Spleen (tissue), 11 donors: ENCODE measurements at regions not wholly inside any gene's neighbourhood (a gene's known extent, or its start where the extent isn't known, plus 50 kb on each side); places are given as distances from the start of the nearest gene placed in this dataset.

Source experiments
- DNase-seq: peaks from one replicate; pipeline ENCODE4 v3.0.0-alpha.2; 2020
- H3K27ac ChIP-seq, 8 donors: fragments of 200-600 bp; sonication (generic) in 7 of 8; 1 replicate in 4 of 8; 2 replicates in 4 of 8; pipeline versions ENCODE4 v1.5.0 to v1.8.0; 2016 to 2021; ENCODE audit warnings: inconsistent platforms in 4 of 8, mild to moderate bottlenecking in 4 of 8, moderate library complexity in 1 of 8
- H3K27me3 ChIP-seq, 7 donors: fragments of 200-600 bp; sonication (generic) in 6 of 7; replicated peaks in 1 of 7; 1 replicate in 4 of 7; 2 replicates in 3 of 7; pipeline versions ENCODE4 v1.5.0 to v1.8.0; 2016 to 2021; ENCODE audit warnings: inconsistent platforms in 3 of 7, mild to moderate bottlenecking in 1 of 7
- H3K36me3 ChIP-seq, 6 donors: fragments of 200-600 bp; sonication (generic) in 5 of 6; 1 replicate in 4 of 6; 2 replicates in 2 of 6; pipeline versions ENCODE4 v1.5.0 to v1.8.0; 2016 to 2021; ENCODE audit warnings: inconsistent platforms in 2 of 6
- H3K4me1 ChIP-seq, 6 donors: fragments of 200-600 bp; sonication (generic) in 5 of 6; 1 replicate in 3 of 6; 2 replicates in 3 of 6; pipeline versions ENCODE4 v1.5.0 to v1.8.0; 2016 to 2021; ENCODE audit warnings: inconsistent platforms in 3 of 6
- H3K4me3 ChIP-seq, 8 donors: fragments of 200-600 bp; sonication (generic) in 7 of 8; 1 replicate in 4 of 8; 2 replicates in 4 of 8; pipeline versions ENCODE4 v1.5.0 to v1.8.0; 2016 to 2021; ENCODE audit warnings: inconsistent platforms in 4 of 8, mild to moderate bottlenecking in 4 of 8, moderate library complexity in 2 of 8
- H3K9me3 ChIP-seq, 8 donors: fragments of 200-600 bp; sonication (generic) in 7 of 8; 1 replicate in 4 of 8; 2 replicates in 4 of 8; pipeline versions ENCODE4 v1.5.0 to v1.8.0; 2016 to 2021; ENCODE audit warnings: inconsistent platforms in 4 of 8
- POLR2A ChIP-seq, 3 donors: fragments of 450-650 bp; IDR thresholded peaks; one replicate each; pipeline ENCODE4 v1.5.1; 2017; ENCODE audit warnings: antibody characterized with exemption in 3 of 3, mild to moderate bottlenecking in 1 of 3
- POLR2AphosphoS5 ChIP-seq, 3 donors: sonication (generic); formaldehyde crosslinking; IDR thresholded peaks; one replicate each; pipeline ENCODE4 v1.5.1; 2017; ENCODE audit warnings: antibody characterized with exemption in 3 of 3
- WGBS, 5 donors: extraction: QIAGEN DNeasy Blood & Tissue Kit in 3 of 5; methylation state at CpG; one replicate each; pipeline versions ENCODE4 v1.1.5 to v1.1.7; 2013 to 2018; 5-methylcytosine and 5-hydroxymethylcytosine counted together
- intact Hi-C: fragments of 100-400 bp; cut with DNase I; formaldehyde crosslinking; loops from one replicate; pipeline ENCODE4 v1.15.0; 2023; ENCODE audit warnings: low total_unique reads
- TF ChIP-seq, protein P1 (sequence below), 11 experiments: fragments of 200-600 bp in 7 of 11; fragments of 450-650 bp in 4 of 11; sonication (generic) in 4 of 11; IDR thresholded peaks in 8 of 11; conservative IDR thresholded peaks in 3 of 11; 1 replicate in 7 of 11; 2 replicates in 4 of 11; pipeline versions ENCODE4 v1.4.0 to v1.8.0; 2016 to 2021; ENCODE audit warnings: antibody characterized with exemption in 11 of 11, inconsistent platforms in 4 of 11, mild to moderate bottlenecking in 1 of 11
- donor health status: healthy with polysubstance abuse.
- donor health status: DM: no; HTN: no; CAD: no; lungs with moderate emphysema.
- donor health status: DM: no; HTN: no; CAD: no.
- donor health status: Bipolar disorder and iron deficiency.
- donor health status: healthy.
- donor health status: DM: no; HTN: no; CAD: no.
- donor health status: DM: yes; HTN: yes; CAD: no.

DNA sequence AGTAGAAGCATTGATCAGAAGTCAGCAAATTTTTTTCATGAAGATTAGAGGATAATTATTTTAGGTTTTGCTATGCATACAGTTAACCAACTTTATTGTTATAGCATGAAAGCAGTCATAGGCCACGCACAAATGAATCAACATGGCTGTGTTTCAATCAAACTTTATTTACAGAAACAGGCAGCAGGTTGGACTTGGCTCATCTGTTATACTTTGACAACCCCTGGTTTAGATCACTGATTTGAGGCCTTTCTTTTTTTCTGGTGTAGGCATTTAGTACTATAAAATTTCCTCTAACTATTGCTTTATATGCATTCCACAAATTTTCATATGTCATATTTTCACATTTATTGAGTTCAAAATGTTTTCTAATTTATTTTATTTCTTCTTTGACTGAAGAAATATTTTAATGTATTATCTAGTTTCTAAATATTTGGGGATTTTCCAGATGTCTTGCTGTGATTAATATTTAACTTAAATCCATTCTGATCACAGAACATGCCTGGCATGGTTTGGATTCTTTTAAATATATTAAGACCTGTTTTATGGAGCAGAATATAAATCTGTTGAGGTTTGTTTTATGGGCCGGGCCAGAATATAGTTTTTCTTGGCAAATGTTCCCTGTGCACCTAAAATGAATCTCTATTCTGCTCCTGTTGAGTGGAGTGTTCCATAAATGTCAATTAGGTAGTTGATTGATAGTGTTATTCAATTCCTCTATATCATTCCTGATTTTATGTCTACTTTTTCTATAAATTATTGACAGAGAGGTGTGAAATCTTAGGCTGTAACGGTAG is 116.3 kb upstream of the KLHL29 start:
- Histone ChIP-seq H3K4me1 (no peaks in the 10 kb centered on the region), H3K4me3 (no peak overlapping the region), H3K27ac (no peak overlapping the region), H3K9me3 (no peaks in the 10 kb centered on the region), H3K36me3 (no peaks in the 10 kb centered on the region), H3K27me3 (no peaks in the 10 kb centered on the region)
- no peak for DNase-seq
- WGBS, 5 donors: 71 to 84% (median 76%) methylated on average over 3 of the region's 3 CpGs
- intact Hi-C loops: no loop called here
- TF ChIP-seq POLR2AphosphoS5 (IDR thresholded peaks at IDR 0.05) (no peak), POLR2A (IDR thresholded peaks at IDR 0.05) (no peak)
- TF ChIP-seq, protein P1, sequence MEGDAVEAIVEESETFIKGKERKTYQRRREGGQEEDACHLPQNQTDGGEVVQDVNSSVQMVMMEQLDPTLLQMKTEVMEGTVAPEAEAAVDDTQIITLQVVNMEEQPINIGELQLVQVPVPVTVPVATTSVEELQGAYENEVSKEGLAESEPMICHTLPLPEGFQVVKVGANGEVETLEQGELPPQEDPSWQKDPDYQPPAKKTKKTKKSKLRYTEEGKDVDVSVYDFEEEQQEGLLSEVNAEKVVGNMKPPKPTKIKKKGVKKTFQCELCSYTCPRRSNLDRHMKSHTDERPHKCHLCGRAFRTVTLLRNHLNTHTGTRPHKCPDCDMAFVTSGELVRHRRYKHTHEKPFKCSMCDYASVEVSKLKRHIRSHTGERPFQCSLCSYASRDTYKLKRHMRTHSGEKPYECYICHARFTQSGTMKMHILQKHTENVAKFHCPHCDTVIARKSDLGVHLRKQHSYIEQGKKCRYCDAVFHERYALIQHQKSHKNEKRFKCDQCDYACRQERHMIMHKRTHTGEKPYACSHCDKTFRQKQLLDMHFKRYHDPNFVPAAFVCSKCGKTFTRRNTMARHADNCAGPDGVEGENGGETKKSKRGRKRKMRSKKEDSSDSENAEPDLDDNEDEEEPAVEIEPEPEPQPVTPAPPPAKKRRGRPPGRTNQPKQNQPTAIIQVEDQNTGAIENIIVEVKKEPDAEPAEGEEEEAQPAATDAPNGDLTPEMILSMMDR (IDR thresholded peaks at IDR 0.05 in 8 of 11, conservative IDR thresholded peaks at IDR 0.05 in 3 of 11): no peak

DNA sequence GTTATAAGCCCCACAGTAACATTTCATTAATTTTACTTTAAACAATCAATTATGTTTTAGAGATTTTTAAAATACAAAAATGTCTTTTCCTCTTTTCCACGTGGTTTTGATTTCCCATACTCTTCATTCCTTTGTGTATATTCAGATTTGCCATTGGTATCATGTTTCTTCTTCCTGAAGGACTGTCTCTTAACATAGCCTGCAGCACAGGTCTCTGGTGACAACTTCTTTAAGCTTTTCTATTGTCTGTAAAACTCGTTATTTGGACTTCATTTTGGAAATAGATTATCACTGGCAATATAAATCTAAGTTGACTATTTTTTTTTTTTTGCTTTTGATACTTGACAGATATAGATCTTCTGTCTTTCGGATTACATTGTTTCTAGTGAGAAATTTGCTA is 115.2 kb upstream of the KLHL29 start:
- 56 to 66% (median 64%) methylated on average over 3 of the region's 3 CpGs for WGBS, 5 donors
- H3K36me3 ChIP-seq: no peaks in the 10 kb centered on the region
- no peak overlapping the region for H3K27ac ChIP-seq
- no peak for TF ChIP-seq POLR2A (IDR thresholded peaks at IDR 0.05)
- TF ChIP-seq, protein P1 (IDR thresholded peaks at IDR 0.05 in 8 of 11, conservative IDR thresholded peaks at IDR 0.05 in 3 of 11): no peak
- TF ChIP-seq POLR2AphosphoS5 (IDR thresholded peaks at IDR 0.05): no peak
- no peak overlapping the region for H3K4me3 ChIP-seq
- DNase-seq: no peak
- no peaks in the 10 kb centered on the region for H3K9me3 ChIP-seq
- no peaks in the 10 kb centered on the region for H3K4me1 ChIP-seq
- intact Hi-C loops: no loop called here
- no peaks in the 10 kb centered on the region for H3K27me3 ChIP-seq

DNA sequence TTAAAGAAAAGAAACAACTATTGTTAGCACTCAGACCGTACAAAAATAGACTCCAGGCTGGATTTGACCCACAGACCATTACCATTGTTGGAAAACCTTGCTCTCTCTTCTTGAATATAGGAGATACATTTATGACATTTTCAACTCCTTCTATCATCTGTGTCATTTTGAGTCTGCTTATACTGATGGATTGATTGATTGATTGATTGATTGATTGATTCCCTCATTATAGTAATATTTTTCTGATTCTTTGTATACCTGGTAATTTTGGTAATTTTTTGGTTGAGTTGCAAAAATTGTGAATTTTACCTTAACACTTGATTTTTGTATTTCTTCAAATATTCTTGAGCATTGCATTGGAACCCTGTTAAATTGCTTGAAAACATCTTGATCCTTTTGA is 114.2 kb upstream of the KLHL29 start:
- H3K27me3 ChIP-seq: no peaks in the 10 kb centered on the region
- H3K36me3 ChIP-seq: no peaks in the 10 kb centered on the region
- intact Hi-C loops: no loop called here
- WGBS, 5 donors: 71 to 91% (median 84%) methylated on average over 1 of the region's 1 CpG
- no peak overlapping the region for H3K27ac ChIP-seq
- no peak for DNase-seq
- H3K9me3 ChIP-seq: no peaks in the 10 kb centered on the region
- no peak for TF ChIP-seq POLR2AphosphoS5 (IDR thresholded peaks at IDR 0.05)
- no peak for TF ChIP-seq POLR2A (IDR thresholded peaks at IDR 0.05)
- TF ChIP-seq, protein P1 (IDR thresholded peaks at IDR 0.05 in 8 of 11, conservative IDR thresholded peaks at IDR 0.05 in 3 of 11): no peak
- no peaks in the 10 kb centered on the region for H3K4me1 ChIP-seq
- H3K4me3 ChIP-seq: no peak overlapping the region

DNA sequence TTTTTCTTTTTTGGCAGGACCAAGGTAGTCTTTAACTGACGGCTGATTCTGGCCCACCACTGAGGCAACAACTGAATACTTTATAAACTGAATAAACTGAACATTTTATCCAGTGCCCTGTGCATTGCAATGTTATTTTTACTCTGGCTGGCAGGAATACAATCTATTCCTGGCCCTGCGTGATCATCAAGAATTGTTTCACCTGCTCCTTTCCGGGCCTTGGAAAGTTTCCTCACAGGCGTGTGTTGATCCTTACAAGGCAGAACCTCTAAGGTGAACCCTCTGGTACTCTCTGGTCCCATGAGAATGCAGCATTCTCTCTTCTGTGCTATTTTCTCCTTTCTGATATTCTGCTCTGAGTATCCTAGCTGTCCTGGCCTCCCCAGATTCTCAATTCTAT is 113.7 kb upstream of the KLHL29 start:
- no peak for DNase-seq
- TF ChIP-seq, protein P1 (IDR thresholded peaks at IDR 0.05 in 8 of 11, conservative IDR thresholded peaks at IDR 0.05 in 3 of 11): no peak
- TF ChIP-seq POLR2AphosphoS5 (IDR thresholded peaks at IDR 0.05): no peak
- no peak for TF ChIP-seq POLR2A (IDR thresholded peaks at IDR 0.05)
- H3K4me3 ChIP-seq: no peak overlapping the region
- intact Hi-C loops: no loop called here
- H3K27ac ChIP-seq: no peak overlapping the region
- H3K27me3 ChIP-seq: no peaks in the 10 kb centered on the region
- no peaks in the 10 kb centered on the region for H3K4me1 ChIP-seq
- 88 to 92% (median 90%) methylated on average over 4 of the region's 4 CpGs for WGBS, 5 donors
- H3K9me3 ChIP-seq: no peaks in the 10 kb centered on the region
- no peaks in the 10 kb centered on the region for H3K36me3 ChIP-seq
